ENCODE measurements at regions not wholly inside any gene's neighbourhood (a gene's known extent, or its start where the extent isn't known, plus 50 kb on each side); places are given as distances from the start of the nearest gene placed in this dataset.
"Not testable (repeated sequence)": the region's sequence is repeated elsewhere in the genome, so short reads cannot be mapped to it uniquely, and the experiment has no call there.

GRCh38 chr1:117751321-117751720 is 145.5 kb downstream of the TENT5C start:
- peaks cover 12% of the 10 kb centered on the region for H3K4me1 Mint-ChIP-seq (ENCODE audit: low read depth)
- no peak for DNase-seq
- peaks cover 5 to 8% of the 10 kb centered on the region in 2 donors for H3K36me3 Mint-ChIP-seq (ENCODE audit: insufficient read depth in 2 of 2)
- no peak overlapping the region for H3K4me3 Mint-ChIP-seq
- H3K9me3 Mint-ChIP-seq: peaks cover 5 to 9% of the 10 kb centered on the region in 2 donors
- H3K27me3 Mint-ChIP-seq (ENCODE audit: low read depth): peaks cover 34% of the 10 kb centered on the region
- no peak for ATAC-seq (replicated peaks in 1 of 2)
- H3K27ac Mint-ChIP-seq: no peak overlapping the region

- H3K4me1 Mint-ChIP-seq (ENCODE audit: low read depth): peaks cover 12% of the 10 kb centered on the region
- ATAC-seq (replicated peaks in 1 of 2) (no peak), DNase-seq (no peak)
- H3K27ac Mint-ChIP-seq: no peak overlapping the region
- peaks cover 2 to 6% of the 10 kb centered on the region in 2 donors for H3K36me3 Mint-ChIP-seq (ENCODE audit: insufficient read depth in 2 of 2)
- no peak overlapping the region for H3K4me3 Mint-ChIP-seq
- peaks cover 47% of the 10 kb centered on the region for H3K27me3 Mint-ChIP-seq (ENCODE audit: low read depth)
- H3K9me3 Mint-ChIP-seq: peaks cover 2 to 4% of the 10 kb centered on the region in 2 donors
Measured at GRCh38 chr1:117752661-117753060, 146.8 kb downstream of the TENT5C start.

- H3K27ac Mint-ChIP-seq: no peak overlapping the region
- H3K4me3 Mint-ChIP-seq: peak overlapping the region in 1 of 2 donors; percentile 10
- no peak for DNase-seq
- peaks cover 13% of the 10 kb centered on the region for H3K4me1 Mint-ChIP-seq (ENCODE audit: low read depth)
- peaks cover 2 to 5% of the 10 kb centered on the region in 2 donors for H3K36me3 Mint-ChIP-seq (ENCODE audit: insufficient read depth in 2 of 2)
- peaks cover 1 to 3% of the 10 kb centered on the region in 2 donors for H3K9me3 Mint-ChIP-seq
- peaks cover 48% of the 10 kb centered on the region for H3K27me3 Mint-ChIP-seq (ENCODE audit: low read depth)
- no peak for ATAC-seq (replicated peaks in 1 of 2)
Measured at GRCh38 chr1:117753232-117753631, 147.4 kb downstream of the TENT5C start.

- peak; percentile 53 for ATAC-seq (replicated peaks in 1 of 2)
Measured at GRCh38 chr1:117753652-117754051, 147.8 kb downstream of the TENT5C start.

GRCh38 chr1:117754061-117754969 is 148.5 kb downstream of the TENT5C start:
- Mint-ChIP-seq H3K4me1 (ENCODE audit: low read depth) (peaks cover 23% of the 10 kb centered on the region), H3K27me3 (ENCODE audit: low read depth) (peaks cover 58% of the 10 kb centered on the region), H3K27ac (no peak overlapping the region), H3K9me3 (no peaks in the 10 kb centered on the region), H3K4me3 (peak overlapping the region in 1 of 2 donors; percentile 10), H3K36me3 (ENCODE audit: insufficient read depth in 2 of 2) (peaks cover 0 to 1% of the 10 kb centered on the region in 2 donors)
- DNase-seq: peak; percentile 52 to 55
- no peak for ATAC-seq (replicated peaks in 1 of 2)

More at GRCh38 chr1:117753652-117754051, 147.8 kb downstream of the TENT5C start:
- peaks cover 53% of the 10 kb centered on the region for H3K27me3 Mint-ChIP-seq (ENCODE audit: low read depth)
- peaks cover 0 to 2% of the 10 kb centered on the region in 2 donors for H3K36me3 Mint-ChIP-seq (ENCODE audit: insufficient read depth in 2 of 2)
- no peak for DNase-seq
- peak overlapping the region in 1 of 2 donors; percentile 10 for H3K4me3 Mint-ChIP-seq
- peaks cover 18% of the 10 kb centered on the region for H3K4me1 Mint-ChIP-seq (ENCODE audit: low read depth)
- no peak overlapping the region for H3K27ac Mint-ChIP-seq
- no peaks in the 10 kb centered on the region for H3K9me3 Mint-ChIP-seq

- no peaks in the 10 kb centered on the region for H3K9me3 Mint-ChIP-seq
- no peaks in the 10 kb centered on the region for H3K36me3 Mint-ChIP-seq (ENCODE audit: insufficient read depth in 2 of 2)
- ATAC-seq (replicated peaks in 1 of 2): no peak
- DNase-seq: no peak
- no peak overlapping the region for H3K27ac Mint-ChIP-seq
- H3K4me3 Mint-ChIP-seq: no peak overlapping the region
- H3K4me1 Mint-ChIP-seq (ENCODE audit: low read depth): peaks cover 23% of the 10 kb centered on the region
- H3K27me3 Mint-ChIP-seq (ENCODE audit: low read depth): peaks cover 39% of the 10 kb centered on the region
Measured at GRCh38 chr1:117757668-117758067, 151.8 kb downstream of the TENT5C start.

GRCh38 chr1:117758444-117759316 is 152.8 kb downstream of the TENT5C start:
- Mint-ChIP-seq H3K27me3 (ENCODE audit: low read depth) (peaks cover 32% of the 10 kb centered on the region), H3K36me3 (ENCODE audit: insufficient read depth in 2 of 2) (no peaks in the 10 kb centered on the region), H3K27ac (no peak overlapping the region), H3K9me3 (no peaks in the 10 kb centered on the region), H3K4me1 (ENCODE audit: low read depth) (peaks cover 17% of the 10 kb centered on the region), H3K4me3 (peak overlapping the region; percentile 85 to 86)
- ATAC-seq (replicated peaks in 1 of 2) (peak; percentile 91 to 93), DNase-seq (peak; percentile 67 to 74)

- H3K27me3 Mint-ChIP-seq (ENCODE audit: low read depth): peaks cover 35% of the 10 kb centered on the region
- peaks cover 11% of the 10 kb centered on the region for H3K4me1 Mint-ChIP-seq (ENCODE audit: low read depth)
- H3K9me3 Mint-ChIP-seq: no peaks in the 10 kb centered on the region
- ATAC-seq (replicated peaks in 1 of 2): no peak
- H3K27ac Mint-ChIP-seq: no peak overlapping the region
- DNase-seq: no peak
- H3K4me3 Mint-ChIP-seq: no peak overlapping the region
- H3K36me3 Mint-ChIP-seq (ENCODE audit: insufficient read depth in 2 of 2): no peaks in the 10 kb centered on the region
Measured at GRCh38 chr1:117759535-117759934, 153.7 kb downstream of the TENT5C start.

GRCh38 chr1:117760069-117760468 is 154.2 kb downstream of the TENT5C start:
- peaks cover 11% of the 10 kb centered on the region for H3K4me1 Mint-ChIP-seq (ENCODE audit: low read depth)

GRCh38 chr1:117760485-117760884 is 154.6 kb downstream of the TENT5C start:
- Mint-ChIP-seq H3K36me3 (ENCODE audit: insufficient read depth in 2 of 2) (no peaks in the 10 kb centered on the region), H3K4me1 (ENCODE audit: low read depth) (peaks cover 11% of the 10 kb centered on the region), H3K4me3 (no peak overlapping the region), H3K9me3 (no peaks in the 10 kb centered on the region), H3K27me3 (ENCODE audit: low read depth) (peaks cover 41% of the 10 kb centered on the region), H3K27ac (no peak overlapping the region)
- no peak for ATAC-seq (replicated peaks in 1 of 2)
- no peak for DNase-seq

More at GRCh38 chr1:117760069-117760468, 154.2 kb downstream of the TENT5C start:
- DNase-seq (no peak), ATAC-seq (replicated peaks in 1 of 2) (no peak)
- Mint-ChIP-seq H3K27ac (no peak overlapping the region), H3K27me3 (ENCODE audit: low read depth) (peaks cover 40% of the 10 kb centered on the region), H3K4me3 (no peak overlapping the region), H3K9me3 (no peaks in the 10 kb centered on the region), H3K36me3 (ENCODE audit: insufficient read depth in 2 of 2) (no peaks in the 10 kb centered on the region)

GRCh38 chr1:117767756-117768155 is 161.7 kb downstream of the GDAP2 start:
- not testable (repeated sequence) for H3K4me1 Mint-ChIP-seq (ENCODE audit: low read depth); DNase-seq; H3K4me3 Mint-ChIP-seq; H3K27ac Mint-ChIP-seq; ATAC-seq (replicated peaks in 1 of 2)
- peaks cover 33% of the 10 kb centered on the region for H3K27me3 Mint-ChIP-seq (ENCODE audit: low read depth)
- H3K36me3 Mint-ChIP-seq (ENCODE audit: insufficient read depth in 2 of 2): peaks cover 14 to 29% of the 10 kb centered on the region in 2 donors
- peaks cover 17 to 24% of the 10 kb centered on the region in 2 donors for H3K9me3 Mint-ChIP-seq

GRCh38 chr1:117770981-117771531 is 158.4 kb downstream of the GDAP2 start:
- Mint-ChIP-seq H3K27ac (no peak overlapping the region), H3K9me3 (peaks cover 17 to 28% of the 10 kb centered on the region in 2 donors), H3K36me3 (ENCODE audit: insufficient read depth in 2 of 2) (peaks cover 14 to 29% of the 10 kb centered on the region in 2 donors), H3K4me3 (no peak overlapping the region), H3K27me3 (ENCODE audit: low read depth) (peaks cover 49% of the 10 kb centered on the region), H3K4me1 (ENCODE audit: low read depth) (no peaks in the 10 kb centered on the region)
- ATAC-seq (replicated peaks in 1 of 2) (no peak), DNase-seq (no peak)
